Keratinocyte (primary cell): ENCODE measurements at regions not wholly inside any gene's neighbourhood (a gene's known extent, or its start where the extent isn't known, plus 50 kb on each side); places are given as distances from the start of the nearest gene placed in this dataset.

ENCODE experiments used
- DNase-seq: peaks from one replicate; pipeline ENCODE4 v3.0.0-alpha.2; 2011; ENCODE audit warnings: low read depth, missing footprints, low spot score
- FAIRE-seq: peaks from 2 replicates; lab custom pipeline; 2011; peaks lifted over from hg19 to GRCh38; lab: Jason Lieb, UNC
- H2AFZ ChIP-seq: 2 replicates; pipeline ENCODE4 v1.6.0; 2012; ENCODE audit warnings: low read length, control low read depth, inconsistent platforms; ENCODE audit not compliant: control insufficient read depth
- H3K27ac ChIP-seq: 2 replicates; pipeline ENCODE4 v1.5.1; 2011; ENCODE audit warnings: low read length; ENCODE audit not compliant: control insufficient read depth, insufficient read depth
- H3K27me3 ChIP-seq: 3 replicates; pipeline ENCODE4 v1.6.0; 2011; ENCODE audit warnings: low read length; ENCODE audit not compliant: control insufficient read depth, insufficient read depth; ENCODE audit errors: extremely low read depth
- H3K36me3 ChIP-seq, 2 experiments: 2 replicates in 1 of 2; 3 replicates in 1 of 2; pipeline ENCODE4 v1.5.1; 2011; ENCODE audit warnings: low read length in 2 of 2, mild to moderate bottlenecking in 1 of 2; ENCODE audit not compliant: control insufficient read depth in 2 of 2, insufficient read depth in 2 of 2; ENCODE audit errors: extremely low read depth in 1 of 2
- H3K4me1 ChIP-seq: 3 replicates; pipeline ENCODE4 v1.5.1; 2011; ENCODE audit warnings: low read length; ENCODE audit not compliant: control insufficient read depth, insufficient read depth; ENCODE audit errors: extremely low read depth
- H3K4me2 ChIP-seq: 3 replicates; pipeline ENCODE4 v1.6.0; 2011; ENCODE audit warnings: low read depth, low read length; ENCODE audit not compliant: control insufficient read depth, insufficient read depth; ENCODE audit errors: extremely low read depth
- H3K4me3 ChIP-seq, 3 experiments: fragments of 200-600 bp in 1 of 3; sonication (generic) in 1 of 3; 2 replicates in 2 of 3; 3 replicates in 1 of 3; pipeline ENCODE4 v1.5.1; 2011 to 2016; ENCODE audit warnings: low read length in 3 of 3, mild to moderate bottlenecking in 3 of 3, control low read depth in 2 of 3, inconsistent platforms in 1 of 3, low read depth in 1 of 3, mixed read lengths in 1 of 3, mixed run types in 1 of 3, moderate library complexity in 1 of 3; ENCODE audit not compliant: control insufficient read depth in 2 of 3, insufficient read depth in 2 of 3; ENCODE audit errors: extremely low read depth in 1 of 3
- H3K79me2 ChIP-seq: 2 replicates; pipeline ENCODE4 v1.6.0; 2012; ENCODE audit warnings: low read length; ENCODE audit not compliant: control insufficient read depth, insufficient read depth
- H3K9ac ChIP-seq: 3 replicates; pipeline ENCODE4 v1.6.0; 2011; ENCODE audit warnings: low read length; ENCODE audit not compliant: control insufficient read depth, insufficient read depth; ENCODE audit errors: extremely low read depth
- H3K9me1 ChIP-seq: 3 replicates; pipeline ENCODE4 v1.6.0; 2011; ENCODE audit warnings: low read length; ENCODE audit not compliant: control insufficient read depth, insufficient read depth; ENCODE audit errors: extremely low read depth
- H3K9me3 ChIP-seq: 2 replicates; pipeline ENCODE4 v1.5.1; 2012; ENCODE audit warnings: low read depth, low read length; ENCODE audit not compliant: control insufficient read depth
- H4K20me1 ChIP-seq: 3 replicates; pipeline ENCODE4 v1.6.0; 2011; ENCODE audit warnings: low read length; ENCODE audit not compliant: control insufficient read depth, insufficient read depth; ENCODE audit errors: extremely low read depth
- CTCF ChIP-seq, 3 experiments: IDR thresholded peaks in 1 of 3; conservative IDR thresholded peaks in 1 of 3; optimal IDR thresholded peaks in 1 of 3; 2 replicates in 2 of 3; 3 replicates in 1 of 3; pipeline versions ENCODE3 to v1.5.1; 2011; ENCODE audit warnings: low read length in 3 of 3, mild to moderate bottlenecking in 3 of 3, moderate library complexity in 2 of 3, control low read depth in 1 of 3, inconsistent platforms in 1 of 3; ENCODE audit not compliant: insufficient read depth in 2 of 3; ENCODE audit errors: extremely low read depth in 1 of 3
- EZH2 ChIP-seq: IDR thresholded peaks from one replicate; pipeline ENCODE4 v1.6.1; 2012; ENCODE audit warnings: inconsistent platforms, mild to moderate bottlenecking, low read length, moderate library complexity
- dilution Hi-C: fragments of 300-500 bp; cut with MboI; formaldehyde crosslinking; loops from one replicate; pipeline ENCODE4 v1.7.0; 2020; ENCODE audit warnings: low sequenced_read_pairs; ENCODE audit not compliant: extremely low pct_ligation_motif_present

- TF ChIP-seq CTCF (optimal IDR thresholded peaks at IDR 0.05 in 1 of 3, IDR thresholded peaks at IDR 0.05 in 1 of 3, conservative IDR thresholded peaks at IDR 0.05 in 1 of 3; ENCODE audit: extremely low read depth in 1 of 3, insufficient read depth in 2 of 3, low read length in 3 of 3) (no peak), EZH2 (no peak)
- dilution Hi-C loops, result no loop called here
- FAIRE-seq (no peak), DNase-seq (no peak)
- Histone ChIP-seq H4K20me1 (no peaks in the 10 kb centered on the region), H3K4me1 (no peaks in the 10 kb centered on the region), H2AFZ (no peak overlapping the region), H3K27ac (no peak overlapping the region), H3K4me3 (no peak overlapping the region), H3K36me3 (no peaks in the 10 kb centered on the region), H3K9me3 (peaks cover under 1% of the 10 kb centered on the region), H3K27me3 (no peaks in the 10 kb centered on the region), H3K4me2 (no peak overlapping the region), H3K9ac (no peak overlapping the region), H3K79me2 (no peaks in the 10 kb centered on the region), H3K9me1 (no peaks in the 10 kb centered on the region)
Measured at GRCh38 chr21:19724081-19724480, 1274.1 kb upstream of the NCAM2 start.

GRCh38 chr21:19731251-19731650 lies 1267.0 kb upstream of the NCAM2 start:
- no peak overlapping the region for H3K4me2 ChIP-seq
- H3K4me3 ChIP-seq, result no peak overlapping the region
- no peaks in the 10 kb centered on the region for H3K9me3 ChIP-seq
- no peaks in the 10 kb centered on the region for H3K79me2 ChIP-seq
- no peaks in the 10 kb centered on the region for H3K9me1 ChIP-seq
- H3K4me1 ChIP-seq, result no peaks in the 10 kb centered on the region
- H4K20me1 ChIP-seq, result no peaks in the 10 kb centered on the region
- no peak overlapping the region for H3K9ac ChIP-seq
- no peaks in the 10 kb centered on the region for H3K27me3 ChIP-seq
- no peaks in the 10 kb centered on the region for H3K36me3 ChIP-seq
- no peak overlapping the region for H3K27ac ChIP-seq
- no peak for FAIRE-seq
- DNase-seq, result no peak
- TF ChIP-seq EZH2, result no peak
- TF ChIP-seq CTCF (optimal IDR thresholded peaks at IDR 0.05 in 1 of 3, IDR thresholded peaks at IDR 0.05 in 1 of 3, conservative IDR thresholded peaks at IDR 0.05 in 1 of 3; ENCODE audit: extremely low read depth in 1 of 3, insufficient read depth in 2 of 3, low read length in 3 of 3), result no peak
- H2AFZ ChIP-seq, result no peak overlapping the region
- dilution Hi-C loops, result no loop called here
